A673 (cell line): ENCODE measurements at regions not wholly inside any gene's neighbourhood (a gene's known extent, or its start where the extent isn't known, plus 50 kb on each side); places are given as distances from the start of the nearest gene placed in this dataset.

Source experiments
- BruUV-seq: library from RNA; stranded (reverse); fragments of 400-500 nt; replicated peaks from 2 replicates; lab custom pipeline; 2021; lab: Mats Ljungman, UMichigan
- CTCF ChIA-PET: fragments of 300-600 bp; sonication (Branson Sonifier 250); formaldehyde crosslinking; loops from one replicate; lab custom pipeline; 2022; ENCODE audit warnings: antibody characterized with exemption; lab: Charles Lee
- POLR2A ChIA-PET: fragments of 300-600 bp; sonication (Branson Sonifier 250); formaldehyde crosslinking; loops from one replicate; lab custom pipeline; 2022; ENCODE audit warnings: antibody characterized with exemption; ENCODE audit not compliant: low non-redundant PET; lab: Charles Lee
- DNase-seq: peaks from one replicate; pipeline ENCODE4 v3.0.0-alpha.2; 2015; ENCODE audit warnings: low spot score
- H3K27ac ChIP-seq: fragments of 200-600 bp; sonication (generic); 2 replicates; pipeline ENCODE4 v1.5.1; 2016; ENCODE audit warnings: mixed run types, low read depth, mild to moderate bottlenecking, mixed read lengths, antibody characterized with exemption, low read length; ENCODE audit not compliant: poor library complexity, severe bottlenecking
- H3K27me3 ChIP-seq: fragments of 200-600 bp; sonication (generic); replicated peaks from 2 replicates; pipeline ENCODE4 v1.6.1; 2017; ENCODE audit warnings: mixed run types, low read depth, mild to moderate bottlenecking, mixed read lengths, antibody characterized with exemption, low read length; ENCODE audit not compliant: insufficient read depth, poor library complexity
- H3K36me3 ChIP-seq: fragments of 200-600 bp; sonication (generic); 2 replicates; pipeline ENCODE4 v1.6.1; 2016; ENCODE audit warnings: mixed run types, mild to moderate bottlenecking, mixed read lengths, antibody characterized with exemption, low read length; ENCODE audit not compliant: insufficient read depth, poor library complexity, severe bottlenecking
- H3K4me1 ChIP-seq: fragments of 200-600 bp; sonication (generic); 2 replicates; pipeline ENCODE4 v1.6.1; 2017; ENCODE audit warnings: mixed run types, mild to moderate bottlenecking, mixed read lengths, antibody characterized with exemption, low read length; ENCODE audit not compliant: insufficient read depth, poor library complexity, severe bottlenecking
- H3K4me3 ChIP-seq: fragments of 200-600 bp; sonication (generic); 2 replicates; pipeline ENCODE4 v1.5.1; 2016; ENCODE audit warnings: low read depth, mixed run types, mild to moderate bottlenecking, mixed read lengths, low read length; ENCODE audit not compliant: poor library complexity, severe bottlenecking
- H3K9me3 ChIP-seq: fragments of 200-600 bp; sonication (generic); 2 replicates; pipeline ENCODE4 v1.6.1; 2016; ENCODE audit warnings: mixed run types, low read depth, mild to moderate bottlenecking, mixed read lengths, antibody characterized with exemption, low read length; ENCODE audit not compliant: poor library complexity, severe bottlenecking
- CTCF ChIP-seq: fragments of 300-800, 200-600 bp; sonication (generic); conservative IDR thresholded peaks from 2 replicates; pipeline ENCODE4 v1.5.1; 2017; ENCODE audit warnings: low read depth, mild to moderate bottlenecking, antibody characterized with exemption, low read length, moderate library complexity, mixed read lengths
- EZH2 ChIP-seq: fragments of 200-600 bp; sonication (generic); IDR thresholded peaks from 2 replicates; pipeline ENCODE4 v1.6.1; 2017; ENCODE audit warnings: borderline replicate concordance, low read depth, mild to moderate bottlenecking, mixed read lengths, antibody characterized with exemption, low read length; ENCODE audit not compliant: poor library complexity, severe bottlenecking
- intact Hi-C: fragments of 100-400 bp; cut with micrococcal nuclease; formaldehyde crosslinking; loops from one replicate; pipeline ENCODE4 v1.10.0; 2022; ENCODE audit not compliant: unreplicated experiment

GRCh38 chr2:21251216-21251980 is 127.6 kb downstream of the TDRD15 start:
- no peak overlapping the region for H3K4me3 ChIP-seq
- no peaks in the 10 kb centered on the region for H3K4me1 ChIP-seq
- H3K9me3 ChIP-seq, result no peaks in the 10 kb centered on the region
- BruUV-seq, result no TSS peak
- H3K36me3 ChIP-seq, result no peaks in the 10 kb centered on the region
- TF ChIP-seq CTCF (no peak), EZH2 (no peak)
- H3K27ac ChIP-seq, result no peak overlapping the region
- no peak for DNase-seq
- intact Hi-C loops, result no loop called here
- ChIA-PET POLR2A (no interaction called here), CTCF (no interaction called here)
- H3K27me3 ChIP-seq, result peaks cover 5% of the 10 kb centered on the region

GRCh38 chr2:21253311-21254027 is 129.7 kb downstream of the TDRD15 start:
- CTCF ChIA-PET, result no interaction called here
- POLR2A ChIA-PET, result no interaction called here

More at GRCh38 chr2:21253311-21254027, 129.7 kb downstream of the TDRD15 start:
- TF ChIP-seq EZH2, result no peak
- no peak for TF ChIP-seq CTCF
- H3K27me3 ChIP-seq, result peaks cover 5% of the 10 kb centered on the region
- intact Hi-C loops, result no loop called here
- no peak overlapping the region for H3K4me3 ChIP-seq
- H3K36me3 ChIP-seq, result no peaks in the 10 kb centered on the region
- H3K4me1 ChIP-seq, result no peaks in the 10 kb centered on the region
- no TSS peak for BruUV-seq
- DNase-seq, result no peak
- H3K9me3 ChIP-seq, result no peaks in the 10 kb centered on the region
- H3K27ac ChIP-seq, result no peak overlapping the region
